Activated CD4-positive, alpha-beta memory T cell treated with anti-CD3 and anti-CD28 coated beads for 36 hours (primary cell): ENCODE measurements at regions not wholly inside any gene's neighbourhood (a gene's known extent, or its start where the extent isn't known, plus 50 kb on each side); places are given as distances from the start of the nearest gene placed in this dataset.

Experiments used
- CTCF ChIA-PET: fragments of 350-600 bp; sonication (Branson Sonifier 250); formaldehyde crosslinking; loops from one replicate; lab custom pipeline; 2021; ENCODE audit warnings: antibody characterized with exemption, inconsistent platforms; lab: Charles Lee
- POLR2A ChIA-PET: fragments of 350-600 bp; sonication (Branson Sonifier 250); formaldehyde crosslinking; loops from one replicate; lab custom pipeline; 2021; ENCODE audit warnings: antibody characterized with exemption; lab: Charles Lee
- DNase-seq: peaks from one replicate; pipeline ENCODE4 v3.0.0-alpha.2; 2020
- H3K27ac Mint-ChIP-seq: one replicate; pipeline ENCODE4 v1.8.0; 2021; ENCODE audit warnings: mixed read lengths
- H3K27me3 Mint-ChIP-seq: one replicate; pipeline ENCODE4 v1.8.0; 2021; ENCODE audit warnings: mixed read lengths
- H3K36me3 Mint-ChIP-seq: one replicate; pipeline ENCODE4 v1.8.0; 2021; ENCODE audit warnings: mixed read lengths
- H3K4me1 Mint-ChIP-seq: one replicate; pipeline ENCODE4 v1.8.0; 2021; ENCODE audit warnings: low read depth, mixed read lengths
- H3K4me3 Mint-ChIP-seq: one replicate; pipeline ENCODE4 v1.8.0; 2021; ENCODE audit warnings: mild to moderate bottlenecking, mixed read lengths
- H3K9me3 Mint-ChIP-seq: one replicate; pipeline ENCODE4 v1.8.0; 2021; ENCODE audit warnings: mixed read lengths
- intact Hi-C: fragments of 100-400 bp; cut with micrococcal nuclease; formaldehyde crosslinking; loops from one replicate; pipeline ENCODE4 v1.15.1; 2023

- Mint-ChIP-seq H3K36me3 (no peaks in the 10 kb centered on the region), H3K4me3 (no peak overlapping the region), H3K27ac (no peak overlapping the region), H3K9me3 (no peaks in the 10 kb centered on the region), H3K4me1 (no peaks in the 10 kb centered on the region), H3K27me3 (no peaks in the 10 kb centered on the region)
- CTCF ChIA-PET = interaction anchor here (1.3 kb wide), 1 partner anchor 12 kb away, joined by 3 read pairs; no protein-coding TSS in a partner anchor
- intact Hi-C loops = no loop called here
- no peak for DNase-seq
- POLR2A ChIA-PET = no interaction called here
These were observed 489.9 kb downstream of the BCL11B start for GRCh38 chr14:98782062-98782461.

DNA sequence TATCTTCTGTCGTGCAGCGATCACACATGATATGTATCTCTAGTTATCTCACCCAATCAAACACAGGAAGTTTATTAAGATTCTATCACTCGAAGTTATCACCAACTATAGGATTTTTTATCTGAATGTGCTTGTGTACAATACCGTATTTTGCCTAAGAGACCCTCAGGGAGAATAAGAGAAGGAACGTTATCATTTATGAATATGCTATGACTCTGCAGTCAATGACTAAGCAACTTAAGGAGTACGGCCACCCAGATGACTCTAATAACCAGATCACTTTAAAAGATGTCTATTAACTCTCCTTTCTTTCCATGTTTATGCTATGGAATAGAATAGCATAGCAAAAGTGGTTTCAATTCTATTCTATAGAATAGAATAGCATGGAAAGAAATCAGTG, 486.4 kb downstream of the BCL11B start:
- intact Hi-C loops = no loop called here

DNA sequence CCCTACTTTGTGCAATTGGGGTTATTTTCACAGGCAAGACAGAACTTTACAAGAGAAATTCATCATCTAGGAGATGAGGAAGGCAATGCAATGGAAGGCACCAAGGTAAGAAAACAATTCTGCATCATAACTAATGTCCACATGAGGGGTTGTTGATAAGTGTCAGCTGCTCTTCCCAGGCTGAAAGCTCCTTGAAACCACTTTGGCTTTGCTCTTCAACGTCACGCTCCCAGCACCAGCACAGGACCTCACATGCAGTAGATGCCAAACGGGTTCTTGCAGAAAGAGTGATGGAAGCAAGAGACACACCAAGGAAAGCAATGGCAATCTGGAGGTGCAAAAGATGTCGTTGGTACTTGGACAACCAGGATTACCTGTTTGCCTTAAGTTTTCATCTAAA, 485.5 kb downstream of the BCL11B start:
- no peaks in the 10 kb centered on the region for H3K36me3 Mint-ChIP-seq
- no peak overlapping the region for H3K4me3 Mint-ChIP-seq
- H3K27ac Mint-ChIP-seq = no peak overlapping the region
- ChIA-PET CTCF (no interaction called here), POLR2A (no interaction called here)
- no peak for DNase-seq
- H3K9me3 Mint-ChIP-seq = no peaks in the 10 kb centered on the region
- H3K4me1 Mint-ChIP-seq = no peaks in the 10 kb centered on the region
- peaks cover 2% of the 10 kb centered on the region for H3K27me3 Mint-ChIP-seq
- intact Hi-C loops = no loop called here

More for the DNA sequence above, 486.4 kb downstream of the BCL11B start:
- Mint-ChIP-seq H3K4me3 (no peak overlapping the region), H3K36me3 (no peaks in the 10 kb centered on the region), H3K4me1 (no peaks in the 10 kb centered on the region), H3K9me3 (no peaks in the 10 kb centered on the region), H3K27me3 (no peaks in the 10 kb centered on the region), H3K27ac (no peak overlapping the region)
- POLR2A ChIA-PET = no interaction called here
- DNase-seq = no peak
- CTCF ChIA-PET = no interaction called here

DNA sequence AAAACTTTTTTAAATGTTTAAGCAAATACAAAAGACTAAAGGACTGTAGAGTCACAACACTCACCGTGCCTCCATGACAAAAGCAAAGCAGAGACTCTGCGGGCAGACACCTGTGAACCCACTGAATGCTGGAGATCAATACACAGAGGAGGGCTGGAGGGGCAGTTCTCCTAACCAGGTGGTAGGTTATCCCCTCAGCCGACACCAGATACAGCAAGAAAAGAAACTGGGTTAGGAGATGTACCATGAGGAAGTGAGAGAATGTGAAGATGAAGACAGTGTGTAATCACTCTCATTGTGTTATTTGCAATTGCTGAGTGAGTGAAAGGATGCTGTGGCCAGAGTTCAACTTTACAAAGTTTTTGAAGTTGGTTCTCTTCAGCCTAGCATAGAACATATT, 480.3 kb downstream of the BCL11B start:
- ChIA-PET CTCF (no interaction called here), POLR2A (no interaction called here)
- DNase-seq = no peak
- peaks cover 16% of the 10 kb centered on the region for H3K9me3 Mint-ChIP-seq
- no peak overlapping the region for H3K27ac Mint-ChIP-seq
- intact Hi-C loops = no loop called here
- H3K27me3 Mint-ChIP-seq = peaks cover 2% of the 10 kb centered on the region
- H3K4me1 Mint-ChIP-seq = no peaks in the 10 kb centered on the region
- H3K36me3 Mint-ChIP-seq = peaks cover 5% of the 10 kb centered on the region
- no peak overlapping the region for H3K4me3 Mint-ChIP-seq

DNA sequence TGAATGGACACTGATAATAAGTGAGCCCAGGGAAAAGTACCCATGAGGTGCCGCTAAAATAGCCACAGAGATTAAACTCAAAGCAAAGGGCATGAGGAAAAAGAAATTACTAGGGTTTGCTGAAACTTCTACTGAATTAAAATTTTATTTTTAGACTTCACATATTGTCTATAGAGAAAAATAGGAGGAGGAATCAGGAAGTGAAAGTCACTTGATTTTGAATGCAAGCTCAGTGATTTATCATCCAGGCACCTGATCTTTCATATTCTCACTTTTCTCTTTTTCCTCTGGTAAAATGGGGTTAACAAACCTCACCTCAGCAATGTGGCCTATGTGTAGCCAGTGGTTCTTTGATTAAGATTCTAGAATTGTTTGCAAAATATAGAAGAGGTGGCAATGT, 479.8 kb downstream of the BCL11B start:
- no peak overlapping the region for H3K4me3 Mint-ChIP-seq
- no peaks in the 10 kb centered on the region for H3K4me1 Mint-ChIP-seq
- no peak overlapping the region for H3K27ac Mint-ChIP-seq
- ChIA-PET POLR2A (no interaction called here), CTCF (interaction anchor here (1.0 kb wide), 1 partner anchor 26 kb away, joined by 3 read pairs; no protein-coding TSS in a partner anchor)
- peaks cover 5% of the 10 kb centered on the region for H3K36me3 Mint-ChIP-seq
- DNase-seq = no peak
- peaks cover 16% of the 10 kb centered on the region for H3K9me3 Mint-ChIP-seq
- intact Hi-C loops = no loop called here
- H3K27me3 Mint-ChIP-seq = peaks cover 2% of the 10 kb centered on the region

DNA sequence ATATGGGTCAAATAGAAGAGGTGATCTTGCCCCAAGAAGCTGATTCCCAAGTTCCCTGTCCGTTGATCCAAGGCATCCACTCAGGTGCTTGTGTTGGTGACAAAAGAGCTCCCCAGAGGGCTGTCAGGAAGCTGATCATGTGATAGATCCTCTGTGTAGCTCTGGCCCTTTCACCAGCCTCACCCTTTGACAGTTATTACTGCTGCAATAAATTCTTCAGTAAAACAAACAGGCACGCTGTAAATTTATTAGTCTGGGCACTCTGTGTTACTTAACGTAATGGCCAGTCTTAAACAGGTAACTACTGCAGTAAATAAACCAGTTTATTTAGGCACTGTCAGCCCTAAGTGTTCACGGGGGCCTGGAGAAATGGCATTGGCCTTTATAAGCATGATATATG, 473.9 kb downstream of the BCL11B start:
- ChIA-PET POLR2A (no interaction called here), CTCF (interaction anchor here (0.6 kb wide), 1 partner anchor 424 kb away, joined by 3 read pairs; no protein-coding TSS in a partner anchor)
- intact Hi-C loops = no loop called here
- Mint-ChIP-seq H3K4me3 (no peak overlapping the region), H3K27me3 (no peaks in the 10 kb centered on the region), H3K9me3 (peaks cover 15% of the 10 kb centered on the region), H3K4me1 (no peaks in the 10 kb centered on the region), H3K36me3 (peaks cover 4% of the 10 kb centered on the region), H3K27ac (no peak overlapping the region)
- no peak for DNase-seq

DNA sequence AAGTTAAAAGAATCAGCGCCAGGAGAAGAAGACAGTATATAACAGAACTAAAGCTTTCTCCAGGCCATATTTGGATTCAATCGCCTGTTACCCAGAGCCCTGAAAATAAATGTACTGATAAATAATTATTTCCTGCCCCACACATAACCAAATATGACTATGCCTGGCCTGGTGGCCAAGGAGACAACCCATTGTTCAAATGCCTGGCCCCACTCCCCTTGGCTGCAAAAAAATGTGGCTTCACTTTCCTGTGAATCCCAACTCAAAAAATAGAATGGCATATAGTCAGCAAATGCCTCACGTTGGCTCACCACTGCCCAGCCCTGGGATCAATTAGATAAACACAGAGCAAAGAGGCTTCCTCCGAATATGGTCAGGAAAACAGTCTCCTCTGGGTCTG, 472.1 kb downstream of the BCL11B start:
- Mint-ChIP-seq H3K36me3 (no peaks in the 10 kb centered on the region), H3K9me3 (peaks cover 2% of the 10 kb centered on the region), H3K27me3 (no peaks in the 10 kb centered on the region), H3K27ac (no peak overlapping the region), H3K4me3 (no peak overlapping the region), H3K4me1 (no peaks in the 10 kb centered on the region)
- POLR2A ChIA-PET = no interaction called here
- CTCF ChIA-PET = no interaction called here
- intact Hi-C loops = no loop called here
- no peak for DNase-seq

- CTCF ChIA-PET = no interaction called here
These were observed 470.0 kb downstream of the BCL11B start for GRCh38 chr14:98802044-98802443.

DNA sequence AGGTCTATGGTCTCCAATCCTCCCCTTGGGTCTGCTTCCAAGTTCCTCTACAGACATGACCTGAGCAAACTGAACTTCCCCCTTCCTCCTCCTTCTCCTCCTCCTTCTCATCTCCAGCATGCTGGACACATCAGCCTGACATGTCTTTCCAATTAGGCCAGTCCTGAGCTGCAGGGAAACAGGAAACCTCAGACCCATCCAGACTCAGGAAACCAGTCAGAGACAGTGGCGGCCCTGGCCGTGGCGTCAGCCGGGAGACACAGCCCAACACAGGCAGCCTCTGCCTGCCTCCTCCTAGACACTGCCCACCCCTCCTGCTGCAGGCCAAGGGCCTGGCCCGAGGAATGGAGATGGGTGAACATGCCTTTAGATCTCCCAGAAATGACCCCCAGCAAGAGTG, 468.8 kb downstream of the BCL11B start:
- Mint-ChIP-seq H3K36me3 (no peaks in the 10 kb centered on the region), H3K4me1 (no peaks in the 10 kb centered on the region)
- POLR2A ChIA-PET = no interaction called here

More at GRCh38 chr14:98802044-98802443, 470.0 kb downstream of the BCL11B start:
- Mint-ChIP-seq H3K27me3 (no peaks in the 10 kb centered on the region), H3K9me3 (peaks cover 2% of the 10 kb centered on the region), H3K4me3 (no peak overlapping the region), H3K4me1 (no peaks in the 10 kb centered on the region), H3K36me3 (no peaks in the 10 kb centered on the region), H3K27ac (no peak overlapping the region)
- intact Hi-C loops = no loop called here
- POLR2A ChIA-PET = no interaction called here
- DNase-seq = no peak

DNA sequence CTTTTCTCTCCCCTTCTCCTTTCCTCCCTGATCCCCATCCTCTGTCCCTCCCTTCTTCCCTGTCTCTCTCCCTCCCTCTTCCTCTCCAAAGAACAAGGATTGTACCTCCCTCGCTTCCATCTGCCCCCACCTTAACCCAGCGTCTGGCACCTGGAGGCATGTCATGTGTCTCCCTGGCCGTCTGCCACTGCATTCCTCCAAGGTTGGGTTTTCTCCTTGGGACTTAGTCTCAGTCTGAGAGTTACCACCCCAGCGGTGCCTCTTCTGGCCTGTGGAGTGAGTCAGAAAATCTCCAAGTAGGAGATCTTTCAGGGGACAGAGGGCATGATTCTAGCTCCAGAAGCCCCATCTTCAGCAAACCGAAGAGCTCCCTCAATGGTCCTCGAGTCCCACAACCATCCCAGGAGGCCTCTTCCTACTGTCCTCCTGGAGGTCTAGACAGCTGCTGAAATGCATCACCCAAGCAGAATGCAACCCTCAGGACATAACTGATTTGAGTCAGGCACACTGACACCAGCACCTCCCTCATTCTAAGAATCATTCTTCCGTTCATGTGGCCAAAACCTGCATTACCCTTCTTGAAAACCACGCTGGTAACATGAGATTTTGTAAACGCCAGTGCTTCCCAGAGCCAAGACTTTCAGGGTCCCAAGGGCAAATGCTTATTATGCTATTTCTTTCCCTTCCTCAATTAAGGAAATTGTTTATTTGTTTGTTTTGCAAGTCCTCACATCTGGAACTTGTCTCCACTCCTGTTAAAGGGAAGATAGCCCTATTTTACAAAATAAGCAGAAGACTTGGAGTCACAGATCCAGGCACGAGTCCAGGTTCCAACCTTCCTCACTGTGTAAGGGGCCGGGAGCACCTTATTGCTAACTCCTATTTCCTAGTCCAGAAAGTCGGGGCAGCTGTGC, 463.2 kb downstream of the BCL11B start:
- Mint-ChIP-seq H3K36me3 (no peaks in the 10 kb centered on the region), H3K27ac (no peak overlapping the region), H3K4me1 (no peaks in the 10 kb centered on the region), H3K4me3 (no peak overlapping the region), H3K27me3 (no peaks in the 10 kb centered on the region), H3K9me3 (peaks cover 2% of the 10 kb centered on the region)
- DNase-seq = no peak
- ChIA-PET CTCF (no interaction called here), POLR2A (no interaction called here)
- intact Hi-C loops = no loop called here

More for the DNA sequence above, 468.8 kb downstream of the BCL11B start:
- Mint-ChIP-seq H3K4me3 (no peak overlapping the region), H3K9me3 (peaks cover 2% of the 10 kb centered on the region), H3K27ac (no peak overlapping the region), H3K27me3 (no peaks in the 10 kb centered on the region)
- DNase-seq = no peak
- CTCF ChIA-PET = no interaction called here
- intact Hi-C loops = no loop called here

DNA sequence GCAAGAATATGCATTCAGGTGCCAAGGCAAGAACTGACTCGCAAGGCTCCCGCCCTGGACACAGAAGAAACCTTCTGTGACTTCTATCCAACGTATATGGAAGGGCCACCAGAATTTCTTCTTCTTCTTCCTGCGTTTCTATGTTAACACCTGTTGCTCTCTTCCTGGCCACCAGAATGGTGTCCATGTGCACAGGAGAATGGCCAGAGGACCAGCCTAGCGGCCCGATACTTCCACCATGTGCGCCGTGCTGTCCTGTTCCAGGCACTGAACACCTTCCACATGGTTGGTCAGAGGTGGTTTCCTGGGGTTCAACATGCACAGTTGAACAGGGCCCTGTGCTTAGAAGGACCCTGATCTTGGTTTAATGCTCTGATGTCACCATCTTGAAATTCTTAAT, 455.8 kb downstream of the BCL11B start:
- Mint-ChIP-seq H3K4me1 (no peaks in the 10 kb centered on the region), H3K36me3 (no peaks in the 10 kb centered on the region), H3K4me3 (no peak overlapping the region), H3K27ac (no peak overlapping the region), H3K27me3 (no peaks in the 10 kb centered on the region), H3K9me3 (no peaks in the 10 kb centered on the region)
- intact Hi-C loops = no loop called here
- no peak for DNase-seq
- ChIA-PET CTCF (no interaction called here), POLR2A (no interaction called here)

DNA sequence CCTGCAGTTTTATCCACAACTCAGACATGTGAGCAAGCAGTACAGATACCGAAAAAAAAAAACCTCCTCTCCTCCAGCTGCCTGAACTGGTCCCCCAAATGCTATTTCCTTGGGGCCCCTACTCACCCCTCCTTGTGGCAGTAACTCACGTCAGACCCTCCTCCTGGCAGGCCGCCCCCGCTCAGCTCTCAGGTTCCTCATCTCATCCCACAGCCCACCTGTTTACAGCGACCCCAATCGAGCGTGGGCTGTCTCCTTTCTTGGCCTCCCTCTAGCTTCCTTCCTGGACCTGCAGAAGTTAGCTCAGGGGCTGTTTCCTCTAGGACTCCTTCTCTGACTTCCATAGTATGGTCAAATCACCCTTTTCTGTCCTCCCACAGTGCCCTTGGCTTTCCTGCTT, 455.3 kb downstream of the BCL11B start:
- H3K27me3 Mint-ChIP-seq = no peaks in the 10 kb centered on the region
- H3K4me1 Mint-ChIP-seq = no peaks in the 10 kb centered on the region
- no peak for DNase-seq
- ChIA-PET POLR2A (no interaction called here), CTCF (no interaction called here)
- H3K36me3 Mint-ChIP-seq = no peaks in the 10 kb centered on the region
- H3K9me3 Mint-ChIP-seq = no peaks in the 10 kb centered on the region
- intact Hi-C loops = no loop called here
- H3K27ac Mint-ChIP-seq = no peak overlapping the region
- no peak overlapping the region for H3K4me3 Mint-ChIP-seq
